ENCODE measurements at regions not wholly inside any gene's neighbourhood (a gene's known extent, or its start where the extent isn't known, plus 50 kb on each side); places are given as distances from the start of the nearest gene placed in this dataset.
"Not testable (repeated sequence)": the region's sequence is repeated elsewhere in the genome, so short reads cannot be mapped to it uniquely, and the experiment has no call there.

- peak overlapping the region in 3 of 10 donors; percentile 11 to 56 (median 11) for H3K27ac Mint-ChIP-seq
- H3K9me3 Mint-ChIP-seq = no peaks in the 10 kb centered on the region
- peak in 1 of 2 donors; percentile 81 for ATAC-seq
- no peak overlapping the region for H3K4me3 Mint-ChIP-seq
- H3K4me1 Mint-ChIP-seq = peaks cover 6 to 11% (median 8%) of the 10 kb centered on the region in 4 donors
- DNase-seq = peak in 3 of 10 donors; percentile 4 to 34 (median 27)
- peaks cover 0 to 7% (median 0%) of the 10 kb centered on the region in 5 donors for H3K27me3 Mint-ChIP-seq
- POLR2A ChIA-PET = no interaction called here
- H3K36me3 Mint-ChIP-seq = no peaks in the 10 kb centered on the region
Observed at GRCh38 chr1:67607699-67608098, 77.3 kb upstream of the GADD45A start.

GRCh38 chr1:67608661-67609576 lies 76.1 kb upstream of the GADD45A start:
- Mint-ChIP-seq H3K4me1 (peaks cover 6 to 11% (median 8%) of the 10 kb centered on the region in 4 donors), H3K36me3 (no peaks in the 10 kb centered on the region), H3K27me3 (peaks cover 0 to 7% (median 0%) of the 10 kb centered on the region in 5 donors), H3K4me3 (no peak overlapping the region), H3K9me3 (no peaks in the 10 kb centered on the region), H3K27ac (no peak overlapping the region)
- no peak for DNase-seq
- ATAC-seq = no peak
- POLR2A ChIA-PET = no interaction called here

GRCh38 chr1:67609577-67610341 lies 75.2 kb upstream of the GADD45A start:
- Mint-ChIP-seq H3K27me3 (peaks cover 0 to 7% (median 0%) of the 10 kb centered on the region in 5 donors), H3K4me3 (no peak overlapping the region), H3K9me3 (no peaks in the 10 kb centered on the region), H3K27ac (no peak overlapping the region), H3K4me1 (peaks cover 6 to 11% (median 8%) of the 10 kb centered on the region in 4 donors), H3K36me3 (no peaks in the 10 kb centered on the region)
- POLR2A ChIA-PET = no interaction called here
- DNase-seq (no peak), ATAC-seq (no peak)

- H3K4me1 Mint-ChIP-seq = peaks cover 6 to 11% (median 8%) of the 10 kb centered on the region in 4 donors
- ATAC-seq = no peak
- H3K27ac Mint-ChIP-seq = no peak overlapping the region
- DNase-seq = no peak
- H3K27me3 Mint-ChIP-seq = peaks cover 0 to 12% (median 4%) of the 10 kb centered on the region in 5 donors
- H3K4me3 Mint-ChIP-seq = no peak overlapping the region
- H3K9me3 Mint-ChIP-seq = peaks cover 0 to 2% (median 0%) of the 10 kb centered on the region in 9 donors
- POLR2A ChIA-PET = no interaction called here
- no peaks in the 10 kb centered on the region for H3K36me3 Mint-ChIP-seq
Observed at GRCh38 chr1:67610450-67610849, 74.6 kb upstream of the GADD45A start.

GRCh38 chr1:67611846-67612245 lies 73.2 kb upstream of the GADD45A start:
- no peak overlapping the region for H3K27ac Mint-ChIP-seq
- POLR2A ChIA-PET = no interaction called here
- H3K9me3 Mint-ChIP-seq = peaks cover 0 to 2% (median 0%) of the 10 kb centered on the region in 9 donors
- DNase-seq (no peak), ATAC-seq (no peak)
- H3K4me3 Mint-ChIP-seq = no peak overlapping the region
- H3K4me1 Mint-ChIP-seq = peaks cover 6 to 11% (median 8%) of the 10 kb centered on the region in 4 donors
- no peaks in the 10 kb centered on the region for H3K36me3 Mint-ChIP-seq
- H3K27me3 Mint-ChIP-seq = peaks cover 2 to 16% (median 7%) of the 10 kb centered on the region in 5 donors

- Mint-ChIP-seq H3K27ac (no peak overlapping the region), H3K9me3 (peaks cover 0 to 2% (median 0%) of the 10 kb centered on the region in 9 donors), H3K36me3 (no peaks in the 10 kb centered on the region), H3K4me3 (no peak overlapping the region), H3K4me1 (peaks cover 2 to 4% (median 3%) of the 10 kb centered on the region in 4 donors), H3K27me3 (peaks cover 3 to 18% (median 7%) of the 10 kb centered on the region in 5 donors)
- POLR2A ChIA-PET = no interaction called here
- DNase-seq = no peak
- ATAC-seq = no peak
Observed at GRCh38 chr1:67612788-67613241, 72.2 kb upstream of the GADD45A start.

GRCh38 chr1:67613479-67613878 lies 71.5 kb upstream of the GADD45A start:
- H3K4me3 Mint-ChIP-seq, DNase-seq, ATAC-seq, H3K9me3 Mint-ChIP-seq, H3K27ac Mint-ChIP-seq, H3K36me3 Mint-ChIP-seq, H3K4me1 Mint-ChIP-seq, POLR2A ChIA-PET: not testable (repeated sequence)
- H3K27me3 Mint-ChIP-seq = peaks cover 4 to 18% (median 7%) of the 10 kb centered on the region in 5 donors

- Mint-ChIP-seq H3K27ac (no peak overlapping the region), H3K27me3 (peaks cover 6 to 21% (median 9%) of the 10 kb centered on the region in 5 donors), H3K4me3 (no peak overlapping the region), H3K4me1 (peaks cover 0 to 4% (median 0%) of the 10 kb centered on the region in 4 donors), H3K36me3 (no peaks in the 10 kb centered on the region), H3K9me3 (peaks cover 0 to 2% (median 0%) of the 10 kb centered on the region in 9 donors)
- no peak for DNase-seq
- ATAC-seq = no peak
- POLR2A ChIA-PET = no interaction called here
Observed at GRCh38 chr1:67614511-67614934, 70.5 kb upstream of the GADD45A start.

GRCh38 chr1:67615886-67616285 lies 69.1 kb upstream of the GADD45A start:
- H3K4me1 Mint-ChIP-seq = peaks cover 0 to 4% (median 0%) of the 10 kb centered on the region in 4 donors
- H3K27me3 Mint-ChIP-seq = peaks cover 6 to 28% (median 9%) of the 10 kb centered on the region in 5 donors
- no peak for ATAC-seq
- no peak for DNase-seq
- no peak overlapping the region for H3K27ac Mint-ChIP-seq
- H3K36me3 Mint-ChIP-seq = no peaks in the 10 kb centered on the region
- POLR2A ChIA-PET = no interaction called here
- H3K9me3 Mint-ChIP-seq = peaks cover 0 to 2% (median 0%) of the 10 kb centered on the region in 9 donors
- no peak overlapping the region for H3K4me3 Mint-ChIP-seq

GRCh38 chr1:67616394-67616985 lies 68.5 kb upstream of the GADD45A start:
- Mint-ChIP-seq H3K4me1 (peaks cover 0 to 4% (median 0%) of the 10 kb centered on the region in 4 donors), H3K27ac (no peak overlapping the region), H3K9me3 (peaks cover 0 to 2% (median 0%) of the 10 kb centered on the region in 9 donors), H3K4me3 (no peak overlapping the region), H3K36me3 (no peaks in the 10 kb centered on the region), H3K27me3 (peaks cover 6 to 28% (median 9%) of the 10 kb centered on the region in 5 donors)
- DNase-seq (no peak), ATAC-seq (no peak)
- POLR2A ChIA-PET = no interaction called here

GRCh38 chr1:67618285-67619018 lies 66.5 kb upstream of the GADD45A start:
- Mint-ChIP-seq H3K4me1 (peaks cover 0 to 2% (median 0%) of the 10 kb centered on the region in 4 donors), H3K27ac (no peak overlapping the region), H3K9me3 (peaks cover 0 to 2% (median 0%) of the 10 kb centered on the region in 9 donors), H3K27me3 (peaks cover 6 to 28% (median 9%) of the 10 kb centered on the region in 5 donors), H3K4me3 (no peak overlapping the region), H3K36me3 (no peaks in the 10 kb centered on the region)
- POLR2A ChIA-PET = no interaction called here
- DNase-seq (no peak), ATAC-seq (no peak)

GRCh38 chr1:67619080-67619479 lies 65.9 kb upstream of the GADD45A start:
- POLR2A ChIA-PET = no interaction called here
- H3K4me3 Mint-ChIP-seq = no peak overlapping the region
- H3K27me3 Mint-ChIP-seq = peaks cover 6 to 28% (median 9%) of the 10 kb centered on the region in 5 donors
- H3K27ac Mint-ChIP-seq = no peak overlapping the region
- no peak for DNase-seq
- peaks cover 0 to 2% (median 0%) of the 10 kb centered on the region in 9 donors for H3K9me3 Mint-ChIP-seq
- no peak for ATAC-seq
- no peaks in the 10 kb centered on the region for H3K36me3 Mint-ChIP-seq
- peaks cover 0 to 2% (median 0%) of the 10 kb centered on the region in 4 donors for H3K4me1 Mint-ChIP-seq
